ENCODE measurements at regions not wholly inside any gene's neighbourhood (a gene's known extent, or its start where the extent isn't known, plus 50 kb on each side); places are given as distances from the start of the nearest gene placed in this dataset.

GRCh38 chr20:12715371-12715770 is 293.4 kb upstream of the SPTLC3 start:
- no peak overlapping the region for H3K4me3 ChIP-seq (ENCODE audit: low read depth in 1 of 2, low read length in 2 of 2)
- no peaks in the 10 kb centered on the region for H3K27me3 ChIP-seq (ENCODE audit: control insufficient read depth in 1 of 2, insufficient read depth in 2 of 2, low read length in 2 of 2)
- no peaks in the 10 kb centered on the region for H3K4me1 ChIP-seq (ENCODE audit: control insufficient read depth in 2 of 2, insufficient read depth in 2 of 2, low read length in 1 of 2)
- H3K27ac ChIP-seq (ENCODE audit: low read depth in 2 of 2, low read length in 1 of 2) = no peak overlapping the region
- H3K9me3 ChIP-seq (ENCODE audit: control insufficient read depth in 2 of 2, insufficient read depth in 1 of 2, low read depth in 1 of 2, low read length in 1 of 2) = no peaks in the 10 kb centered on the region
- no peaks in the 10 kb centered on the region for H3K36me3 ChIP-seq (ENCODE audit: control insufficient read depth in 2 of 2, insufficient read depth in 2 of 2, low read length in 1 of 2)
- WGBS, 2 donors = 54 to 77% methylated on average over 2 of the region's 2 CpGs

- Histone ChIP-seq H3K36me3 (ENCODE audit: control insufficient read depth in 2 of 2, insufficient read depth in 2 of 2, low read length in 1 of 2) (no peaks in the 10 kb centered on the region), H3K9me3 (ENCODE audit: control insufficient read depth in 2 of 2, insufficient read depth in 1 of 2, low read depth in 1 of 2, low read length in 1 of 2) (no peaks in the 10 kb centered on the region), H3K27ac (ENCODE audit: low read depth in 2 of 2, low read length in 1 of 2) (no peak overlapping the region), H3K4me3 (ENCODE audit: low read depth in 1 of 2, low read length in 2 of 2) (no peak overlapping the region), H3K4me1 (ENCODE audit: control insufficient read depth in 2 of 2, insufficient read depth in 2 of 2, low read length in 1 of 2) (no peaks in the 10 kb centered on the region), H3K27me3 (ENCODE audit: control insufficient read depth in 1 of 2, insufficient read depth in 2 of 2, low read length in 2 of 2) (no peaks in the 10 kb centered on the region)
- WGBS, 2 donors = 86 to 87% methylated on average over 3 of the region's 3 CpGs
Measured at GRCh38 chr20:12715991-12716680, 292.6 kb upstream of the SPTLC3 start.

GRCh38 chr20:12717061-12717460 is 291.7 kb upstream of the SPTLC3 start:
- Histone ChIP-seq H3K9me3 (ENCODE audit: control insufficient read depth in 2 of 2, insufficient read depth in 1 of 2, low read depth in 1 of 2, low read length in 1 of 2) (no peaks in the 10 kb centered on the region), H3K36me3 (ENCODE audit: control insufficient read depth in 2 of 2, insufficient read depth in 2 of 2, low read length in 1 of 2) (no peaks in the 10 kb centered on the region), H3K27me3 (ENCODE audit: control insufficient read depth in 1 of 2, insufficient read depth in 2 of 2, low read length in 2 of 2) (no peaks in the 10 kb centered on the region), H3K4me1 (ENCODE audit: control insufficient read depth in 2 of 2, insufficient read depth in 2 of 2, low read length in 1 of 2) (no peaks in the 10 kb centered on the region), H3K4me3 (ENCODE audit: low read depth in 1 of 2, low read length in 2 of 2) (no peak overlapping the region), H3K27ac (ENCODE audit: low read depth in 2 of 2, low read length in 1 of 2) (no peak overlapping the region)
- WGBS, 2 donors = 48 to 59% methylated on average over 1 of the region's 1 CpG

GRCh38 chr20:12718619-12719018 is 290.2 kb upstream of the SPTLC3 start:
- H3K4me1 ChIP-seq (ENCODE audit: control insufficient read depth in 2 of 2, insufficient read depth in 2 of 2, low read length in 1 of 2) = no peaks in the 10 kb centered on the region
- no peak overlapping the region for H3K27ac ChIP-seq (ENCODE audit: low read depth in 2 of 2, low read length in 1 of 2)
- H3K4me3 ChIP-seq (ENCODE audit: low read depth in 1 of 2, low read length in 2 of 2) = no peak overlapping the region
- H3K27me3 ChIP-seq (ENCODE audit: control insufficient read depth in 1 of 2, insufficient read depth in 2 of 2, low read length in 2 of 2) = no peaks in the 10 kb centered on the region
- no peaks in the 10 kb centered on the region for H3K36me3 ChIP-seq (ENCODE audit: control insufficient read depth in 2 of 2, insufficient read depth in 2 of 2, low read length in 1 of 2)
- H3K9me3 ChIP-seq (ENCODE audit: control insufficient read depth in 2 of 2, insufficient read depth in 1 of 2, low read depth in 1 of 2, low read length in 1 of 2) = no peaks in the 10 kb centered on the region
- WGBS, 2 donors = 66 to 68% methylated on average over 4 of the region's 4 CpGs

- Histone ChIP-seq H3K36me3 (ENCODE audit: control insufficient read depth in 2 of 2, insufficient read depth in 2 of 2, low read length in 1 of 2) (no peaks in the 10 kb centered on the region), H3K4me3 (ENCODE audit: low read depth in 1 of 2, low read length in 2 of 2) (no peak overlapping the region), H3K4me1 (ENCODE audit: control insufficient read depth in 2 of 2, insufficient read depth in 2 of 2, low read length in 1 of 2) (no peaks in the 10 kb centered on the region), H3K9me3 (ENCODE audit: control insufficient read depth in 2 of 2, insufficient read depth in 1 of 2, low read depth in 1 of 2, low read length in 1 of 2) (no peaks in the 10 kb centered on the region), H3K27ac (ENCODE audit: low read depth in 2 of 2, low read length in 1 of 2) (no peak overlapping the region), H3K27me3 (ENCODE audit: control insufficient read depth in 1 of 2, insufficient read depth in 2 of 2, low read length in 2 of 2) (no peaks in the 10 kb centered on the region)
- WGBS, 2 donors = 66 to 67% methylated on average over 2 of the region's 2 CpGs
Measured at GRCh38 chr20:12721636-12722035, 287.1 kb upstream of the SPTLC3 start.

GRCh38 chr20:12722091-12722490 is 286.7 kb upstream of the SPTLC3 start:
- Histone ChIP-seq H3K27me3 (ENCODE audit: control insufficient read depth in 1 of 2, insufficient read depth in 2 of 2, low read length in 2 of 2) (no peaks in the 10 kb centered on the region), H3K4me3 (ENCODE audit: low read depth in 1 of 2, low read length in 2 of 2) (no peak overlapping the region), H3K36me3 (ENCODE audit: control insufficient read depth in 2 of 2, insufficient read depth in 2 of 2, low read length in 1 of 2) (no peaks in the 10 kb centered on the region), H3K27ac (ENCODE audit: low read depth in 2 of 2, low read length in 1 of 2) (no peak overlapping the region), H3K4me1 (ENCODE audit: control insufficient read depth in 2 of 2, insufficient read depth in 2 of 2, low read length in 1 of 2) (no peaks in the 10 kb centered on the region), H3K9me3 (ENCODE audit: control insufficient read depth in 2 of 2, insufficient read depth in 1 of 2, low read depth in 1 of 2, low read length in 1 of 2) (no peaks in the 10 kb centered on the region)
- 76 to 93% methylated on average over 1 of the region's 1 CpG for WGBS, 2 donors

- H3K27ac ChIP-seq (ENCODE audit: low read depth in 2 of 2, low read length in 1 of 2) = no peak overlapping the region
- no peaks in the 10 kb centered on the region for H3K4me1 ChIP-seq (ENCODE audit: control insufficient read depth in 2 of 2, insufficient read depth in 2 of 2, low read length in 1 of 2)
- WGBS, 2 donors = 84 to 92% methylated on average over 2 of the region's 2 CpGs
- H3K27me3 ChIP-seq (ENCODE audit: control insufficient read depth in 1 of 2, insufficient read depth in 2 of 2, low read length in 2 of 2) = no peaks in the 10 kb centered on the region
- H3K4me3 ChIP-seq (ENCODE audit: low read depth in 1 of 2, low read length in 2 of 2) = no peak overlapping the region
- H3K9me3 ChIP-seq (ENCODE audit: control insufficient read depth in 2 of 2, insufficient read depth in 1 of 2, low read depth in 1 of 2, low read length in 1 of 2) = peaks cover 0 to 3% of the 10 kb centered on the region in 2 donors
- no peaks in the 10 kb centered on the region for H3K36me3 ChIP-seq (ENCODE audit: control insufficient read depth in 2 of 2, insufficient read depth in 2 of 2, low read length in 1 of 2)
Measured at GRCh38 chr20:12723811-12724210, 285.0 kb upstream of the SPTLC3 start.

GRCh38 chr20:12728782-12729181 is 280.0 kb upstream of the SPTLC3 start:
- Histone ChIP-seq H3K4me3 (ENCODE audit: low read depth in 1 of 2, low read length in 2 of 2) (no peak overlapping the region), H3K4me1 (ENCODE audit: control insufficient read depth in 2 of 2, insufficient read depth in 2 of 2, low read length in 1 of 2) (no peaks in the 10 kb centered on the region), H3K36me3 (ENCODE audit: control insufficient read depth in 2 of 2, insufficient read depth in 2 of 2, low read length in 1 of 2) (no peaks in the 10 kb centered on the region), H3K9me3 (ENCODE audit: control insufficient read depth in 2 of 2, insufficient read depth in 1 of 2, low read depth in 1 of 2, low read length in 1 of 2) (peaks cover 0 to 3% of the 10 kb centered on the region in 2 donors), H3K27me3 (ENCODE audit: control insufficient read depth in 1 of 2, insufficient read depth in 2 of 2, low read length in 2 of 2) (no peaks in the 10 kb centered on the region), H3K27ac (ENCODE audit: low read depth in 2 of 2, low read length in 1 of 2) (no peak overlapping the region)
- 65 to 76% methylated on average over 3 of the region's 3 CpGs for WGBS, 2 donors

GRCh38 chr20:12729326-12729725 is 279.4 kb upstream of the SPTLC3 start:
- Histone ChIP-seq H3K4me3 (ENCODE audit: low read depth in 1 of 2, low read length in 2 of 2) (no peak overlapping the region), H3K36me3 (ENCODE audit: control insufficient read depth in 2 of 2, insufficient read depth in 2 of 2, low read length in 1 of 2) (no peaks in the 10 kb centered on the region), H3K27ac (ENCODE audit: low read depth in 2 of 2, low read length in 1 of 2) (no peak overlapping the region), H3K9me3 (ENCODE audit: control insufficient read depth in 2 of 2, insufficient read depth in 1 of 2, low read depth in 1 of 2, low read length in 1 of 2) (peaks cover 0 to 3% of the 10 kb centered on the region in 2 donors), H3K27me3 (ENCODE audit: control insufficient read depth in 1 of 2, insufficient read depth in 2 of 2, low read length in 2 of 2) (no peaks in the 10 kb centered on the region), H3K4me1 (ENCODE audit: control insufficient read depth in 2 of 2, insufficient read depth in 2 of 2, low read length in 1 of 2) (no peaks in the 10 kb centered on the region)

- Histone ChIP-seq H3K27me3 (ENCODE audit: control insufficient read depth in 1 of 2, insufficient read depth in 2 of 2, low read length in 2 of 2) (no peaks in the 10 kb centered on the region), H3K4me3 (ENCODE audit: low read depth in 1 of 2, low read length in 2 of 2) (no peak overlapping the region), H3K4me1 (ENCODE audit: control insufficient read depth in 2 of 2, insufficient read depth in 2 of 2, low read length in 1 of 2) (no peaks in the 10 kb centered on the region), H3K36me3 (ENCODE audit: control insufficient read depth in 2 of 2, insufficient read depth in 2 of 2, low read length in 1 of 2) (no peaks in the 10 kb centered on the region), H3K27ac (ENCODE audit: low read depth in 2 of 2, low read length in 1 of 2) (no peak overlapping the region), H3K9me3 (ENCODE audit: control insufficient read depth in 2 of 2, insufficient read depth in 1 of 2, low read depth in 1 of 2, low read length in 1 of 2) (peaks cover 0 to 2% of the 10 kb centered on the region in 2 donors)
- 63 to 67% methylated on average over 3 of the region's 3 CpGs for WGBS, 2 donors
Measured at GRCh38 chr20:12733811-12734210, 275.0 kb upstream of the SPTLC3 start.

All from esophagus (tissue), 2 donors.